Trophoblast cell (in vitro differentiated cells and primary cell): ENCODE measurements at regions not wholly inside any gene's neighbourhood (a gene's known extent, or its start where the extent isn't known, plus 50 kb on each side); places are given as distances from the start of the nearest gene placed in this dataset.

Experiments used
- DNase-seq, 2 donors: peaks; one replicate each; pipeline ENCODE4 v3.0.0-alpha.2; 2016
- H2AFZ ChIP-seq: 2 replicates; pipeline ENCODE4 v1.6.1; 2013; ENCODE audit warnings: low read length, moderate library complexity, mild to moderate bottlenecking; ENCODE audit not compliant: insufficient read depth, poor library complexity
- H2AK5ac ChIP-seq: 2 replicates; pipeline ENCODE4 v1.6.1; 2013; ENCODE audit warnings: mild to moderate bottlenecking, low read length
- H2BK120ac ChIP-seq: 2 replicates; pipeline ENCODE4 v1.6.1; 2013; ENCODE audit warnings: low read length, mild to moderate bottlenecking, moderate library complexity; ENCODE audit not compliant: insufficient read depth, poor library complexity
- H2BK12ac ChIP-seq: 2 replicates; pipeline ENCODE4 v1.6.1; 2013; ENCODE audit warnings: mild to moderate bottlenecking, low read length, moderate library complexity
- H2BK5ac ChIP-seq: 2 replicates; pipeline ENCODE4 v1.6.1; 2013; ENCODE audit warnings: low read length, low read depth, moderate library complexity, mild to moderate bottlenecking; ENCODE audit not compliant: poor library complexity
- H3K14ac ChIP-seq: 2 replicates; pipeline ENCODE4 v1.6.1; 2013; ENCODE audit warnings: mild to moderate bottlenecking, low read length
- H3K18ac ChIP-seq: 2 replicates; pipeline ENCODE4 v1.6.1; 2013; ENCODE audit warnings: mild to moderate bottlenecking, low read length
- H3K23ac ChIP-seq: 2 replicates; pipeline ENCODE4 v1.6.1; 2013; ENCODE audit warnings: low read length
- H3K27ac ChIP-seq: 2 replicates; pipeline ENCODE4 v1.5.1; 2013; ENCODE audit warnings: low read depth, mild to moderate bottlenecking, inconsistent platforms, low read length, moderate library complexity
- H3K27me3 ChIP-seq: 2 replicates; pipeline ENCODE4 v1.6.1; 2013; ENCODE audit warnings: inconsistent platforms, mild to moderate bottlenecking, low read length, moderate library complexity; ENCODE audit not compliant: insufficient read depth
- H3K36me3 ChIP-seq, 2 experiments: 1 replicate in 1 of 2; 2 replicates in 1 of 2; pipeline ENCODE4 v1.6.1; 2013; ENCODE audit warnings: low read length in 2 of 2, mild to moderate bottlenecking in 2 of 2, moderate library complexity in 1 of 2; ENCODE audit not compliant: insufficient read depth in 2 of 2, control insufficient read depth in 1 of 2
- H3K4ac ChIP-seq: 2 replicates; pipeline ENCODE4 v1.6.1; 2013; ENCODE audit warnings: low read depth, mild to moderate bottlenecking, low read length, moderate library complexity
- H3K4me1 ChIP-seq, 2 experiments: 1 replicate in 1 of 2; 2 replicates in 1 of 2; pipeline ENCODE4 v1.6.1; 2013; ENCODE audit warnings: low read length in 2 of 2, mild to moderate bottlenecking in 2 of 2, moderate library complexity in 1 of 2; ENCODE audit not compliant: insufficient read depth in 2 of 2, control insufficient read depth in 1 of 2
- H3K4me2 ChIP-seq: 2 replicates; pipeline ENCODE4 v1.6.1; 2013; ENCODE audit warnings: inconsistent platforms, mild to moderate bottlenecking, low read length, moderate library complexity
- H3K4me3 ChIP-seq: 2 replicates; pipeline ENCODE4 v1.5.1; 2013; ENCODE audit warnings: mild to moderate bottlenecking, low read depth, low read length, inconsistent platforms
- H3K79me1 ChIP-seq: one replicate; pipeline ENCODE4 v1.6.1; 2013; ENCODE audit warnings: low read length
- H3K79me2 ChIP-seq: 2 replicates; pipeline ENCODE4 v1.6.1; 2013; ENCODE audit warnings: low read length, mild to moderate bottlenecking; ENCODE audit not compliant: control insufficient read depth, insufficient read depth, poor library complexity
- H3K9ac ChIP-seq: 2 replicates; pipeline ENCODE4 v1.6.1; 2013; ENCODE audit warnings: mild to moderate bottlenecking, low read length
- H3K9me3 ChIP-seq: 2 replicates; pipeline ENCODE4 v1.6.1; 2013; ENCODE audit warnings: low read depth, mild to moderate bottlenecking, control low read depth, inconsistent platforms, low read length; ENCODE audit not compliant: insufficient read depth
- H4K12ac ChIP-seq: 2 replicates; pipeline ENCODE4 v1.6.1; 2013; ENCODE audit warnings: low read depth, mild to moderate bottlenecking, low read length, moderate library complexity
- H4K8ac ChIP-seq: 2 replicates; pipeline ENCODE4 v1.6.1; 2013; ENCODE audit warnings: low read depth, mild to moderate bottlenecking, low read length, moderate library complexity
- H4K91ac ChIP-seq: one replicate; pipeline ENCODE4 v1.6.1; 2013; ENCODE audit warnings: low read depth, mild to moderate bottlenecking, low read length, moderate library complexity
- WGBS: extraction: QIAGEN DNeasy Blood & Tissue Kit; methylation state at CpG from one replicate; pipeline ENCODE4 v1.1.7; 2013; ENCODE audit warnings: missing lambda C conversion rate; ENCODE audit not compliant: insufficient read length, insufficient coverage; ENCODE audit errors: extremely low coverage; 5-methylcytosine and 5-hydroxymethylcytosine counted together

- H2BK5ac ChIP-seq = no peak overlapping the region
Measured at GRCh38 chr13:60755380-60756163, 358.6 kb downstream of the TDRD3 start.

GRCh38 chr13:60754211-60755090, 357.4 kb downstream of the TDRD3 start:
- no peaks in the 10 kb centered on the region for H3K9me3 ChIP-seq
- DNase-seq = no peak
- no peak overlapping the region for H2BK12ac ChIP-seq
- H3K9ac ChIP-seq = no peak overlapping the region
- no CpG with 5 or more reads among the region's 10 CpGs for WGBS
- peaks cover 3 to 4% of the 10 kb centered on the region in 2 experiments for H3K4me1 ChIP-seq
- no peak overlapping the region for H3K4me3 ChIP-seq
- H3K27ac ChIP-seq = no peak overlapping the region
- no peak overlapping the region for H3K4me2 ChIP-seq
- no peaks in the 10 kb centered on the region for H3K79me2 ChIP-seq
- no peaks in the 10 kb centered on the region for H3K36me3 ChIP-seq
- H3K18ac ChIP-seq = no peak overlapping the region
- no peaks in the 10 kb centered on the region for H3K79me1 ChIP-seq
- H3K23ac ChIP-seq = no peak overlapping the region
- H3K14ac ChIP-seq = no peak overlapping the region
- no peak overlapping the region for H2BK120ac ChIP-seq
- no peaks in the 10 kb centered on the region for H3K27me3 ChIP-seq
- no peak overlapping the region for H2AK5ac ChIP-seq
- H4K91ac ChIP-seq = no peak overlapping the region
- no peak overlapping the region for H4K12ac ChIP-seq
- no peak overlapping the region for H4K8ac ChIP-seq
- no peak overlapping the region for H3K4ac ChIP-seq
- no peak overlapping the region for H2BK5ac ChIP-seq
- H2AFZ ChIP-seq = no peak overlapping the region

More at GRCh38 chr13:60755380-60756163, 358.6 kb downstream of the TDRD3 start:
- no peak overlapping the region for H4K12ac ChIP-seq
- H3K14ac ChIP-seq = no peak overlapping the region
- H2AK5ac ChIP-seq = no peak overlapping the region
- no peaks in the 10 kb centered on the region for H3K79me1 ChIP-seq
- no peak overlapping the region for H4K8ac ChIP-seq
- no CpG with 5 or more reads among the region's 4 CpGs for WGBS
- no peaks in the 10 kb centered on the region for H3K36me3 ChIP-seq
- no peak overlapping the region for H3K4ac ChIP-seq
- H3K4me2 ChIP-seq = no peak overlapping the region
- no peak overlapping the region for H3K9ac ChIP-seq
- no peak overlapping the region for H3K27ac ChIP-seq
- H3K4me3 ChIP-seq = no peak overlapping the region
- H3K9me3 ChIP-seq = no peaks in the 10 kb centered on the region
- no peak overlapping the region for H4K91ac ChIP-seq
- no peak overlapping the region for H2BK12ac ChIP-seq
- H3K27me3 ChIP-seq = no peaks in the 10 kb centered on the region
- H2BK120ac ChIP-seq = no peak overlapping the region
- H3K79me2 ChIP-seq = no peaks in the 10 kb centered on the region
- H3K23ac ChIP-seq = no peak overlapping the region
- H2AFZ ChIP-seq = no peak overlapping the region
- H3K4me1 ChIP-seq = peaks cover 3 to 6% of the 10 kb centered on the region in 2 experiments
- no peak for DNase-seq
- H3K18ac ChIP-seq = no peak overlapping the region

GRCh38 chr13:60753641-60754040, 356.6 kb downstream of the TDRD3 start:
- no peak overlapping the region for H3K27ac ChIP-seq
- H2BK120ac ChIP-seq = no peak overlapping the region
- no peaks in the 10 kb centered on the region for H3K27me3 ChIP-seq
- H3K79me2 ChIP-seq = no peaks in the 10 kb centered on the region
- H3K4me2 ChIP-seq = no peak overlapping the region
- H3K18ac ChIP-seq = no peak overlapping the region
- no peak overlapping the region for H2AFZ ChIP-seq
- H3K79me1 ChIP-seq = no peaks in the 10 kb centered on the region
- WGBS = no CpG with 5 or more reads among the region's 1 CpG
- H3K14ac ChIP-seq = no peak overlapping the region
- no peak overlapping the region for H2AK5ac ChIP-seq
- H3K4me1 ChIP-seq = peaks cover 3 to 4% of the 10 kb centered on the region in 2 experiments
- H3K36me3 ChIP-seq = no peaks in the 10 kb centered on the region
- no peak for DNase-seq
- H3K23ac ChIP-seq = no peak overlapping the region
- no peaks in the 10 kb centered on the region for H3K9me3 ChIP-seq
- no peak overlapping the region for H4K8ac ChIP-seq
- no peak overlapping the region for H4K12ac ChIP-seq
- H2BK5ac ChIP-seq = no peak overlapping the region
- H3K4ac ChIP-seq = no peak overlapping the region
- no peak overlapping the region for H2BK12ac ChIP-seq
- H3K9ac ChIP-seq = no peak overlapping the region
- H3K4me3 ChIP-seq = no peak overlapping the region
- no peak overlapping the region for H4K91ac ChIP-seq

GRCh38 chr13:60745343-60745742, 348.3 kb downstream of the TDRD3 start:
- whole genome bisulfite sequencing = no CpG with 5 or more reads among the region's 3 CpGs
- no peak overlapping the region for H3K18ac ChIP-seq
- no peak overlapping the region for H3K4ac ChIP-seq

More at GRCh38 chr13:60745343-60745742, 348.3 kb downstream of the TDRD3 start:
- Histone ChIP-seq H3K27ac (no peak overlapping the region), H2BK5ac (no peak overlapping the region), H2AFZ (no peak overlapping the region), H3K14ac (no peak overlapping the region), H2BK12ac (no peak overlapping the region), H3K79me2 (no peaks in the 10 kb centered on the region), H3K79me1 (no peaks in the 10 kb centered on the region), H3K23ac (no peak overlapping the region), H2AK5ac (no peak overlapping the region), H4K12ac (no peak overlapping the region), H3K27me3 (no peaks in the 10 kb centered on the region), H4K8ac (no peak overlapping the region), H4K91ac (no peak overlapping the region), H3K9me3 (no peaks in the 10 kb centered on the region), H3K4me3 (no peak overlapping the region), H3K36me3 (no peaks in the 10 kb centered on the region), H3K4me1 (no peaks in the 10 kb centered on the region), H2BK120ac (no peak overlapping the region), H3K4me2 (no peak overlapping the region), H3K9ac (no peak overlapping the region)
- peak in 1 of 2 donors; percentile 2 for DNase-seq
